ENCODE measurements at regions not wholly inside any gene's neighbourhood (a gene's known extent, or its start where the extent isn't known, plus 50 kb on each side); places are given as distances from the start of the nearest gene placed in this dataset.

- intact Hi-C loops (cut with micrococcal nuclease), result no loop called here
- ATAC-seq (no peak), DNase-seq (no peak)
Measured at GRCh38 chr3:103083848-103084631, 649.2 kb downstream of the ZPLD1 start.

GRCh38 chr3:103085465-103085864 is 650.6 kb downstream of the ZPLD1 start:
- DNase-seq (no peak), ATAC-seq (no peak)
- intact Hi-C loops (cut with micrococcal nuclease), result no loop called here

- no peak for ATAC-seq
- intact Hi-C loops (cut with micrococcal nuclease), result no loop called here
- DNase-seq, result no peak
Measured at GRCh38 chr3:103089758-103090157, 654.9 kb downstream of the ZPLD1 start.

GRCh38 chr3:103105206-103105605 is 670.4 kb downstream of the ZPLD1 start:
- intact Hi-C loops (cut with micrococcal nuclease), result no loop called here
- DNase-seq, result no peak
- no peak for ATAC-seq

DNA sequence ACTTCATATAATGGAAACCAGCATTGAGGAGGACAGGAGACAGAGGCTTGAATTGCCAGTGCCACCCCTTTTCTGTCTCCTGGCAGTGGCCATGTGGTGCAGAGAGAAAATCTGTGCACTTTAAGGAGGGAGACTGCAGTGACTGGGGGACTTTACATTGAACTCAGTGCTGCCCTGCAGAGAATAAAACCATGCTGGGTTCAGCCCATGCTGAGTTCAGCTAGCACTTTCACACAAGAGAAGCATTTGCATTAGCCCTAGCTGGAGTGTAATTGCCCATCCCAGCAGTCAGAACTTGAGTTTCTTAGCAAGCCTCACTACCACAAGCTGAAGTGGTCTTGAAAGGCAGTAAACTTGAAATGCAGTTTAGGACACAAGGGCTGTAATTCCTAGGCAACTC is 677.5 kb downstream of the ZPLD1 start:
- DNase-seq (no peak), ATAC-seq (no peak)
- intact Hi-C loops (cut with micrococcal nuclease), result no loop called here

GRCh38 chr3:103126115-103126514 is 691.3 kb downstream of the ZPLD1 start:
- ATAC-seq (no peak), DNase-seq (no peak)
- intact Hi-C loops (cut with micrococcal nuclease), result no loop called here

DNA sequence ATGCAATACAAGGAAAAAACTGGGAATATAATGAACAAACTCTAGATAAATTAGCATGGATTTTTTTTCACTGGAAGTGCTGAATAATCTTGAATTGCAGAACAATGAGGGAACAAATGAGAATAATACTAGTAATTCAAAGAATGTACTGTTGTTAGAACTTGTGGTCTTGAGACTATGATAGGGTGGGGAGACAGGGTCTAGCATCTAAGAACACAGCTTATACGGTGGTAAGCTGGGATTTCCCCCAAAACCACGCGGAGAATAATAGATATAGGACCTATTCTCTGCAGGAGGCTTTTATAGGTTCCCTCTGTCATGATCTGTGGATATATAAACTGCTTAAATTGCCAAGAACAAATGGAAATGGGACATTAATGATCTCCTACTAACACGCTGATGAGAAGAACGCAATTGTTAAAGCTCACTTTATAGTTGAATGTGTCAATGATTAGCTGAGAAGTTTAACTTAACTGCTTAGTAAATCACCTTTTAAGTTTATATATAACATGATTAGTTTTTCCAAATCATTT is 692.3 kb downstream of the ZPLD1 start:
- intact Hi-C loops (cut with micrococcal nuclease), result no loop called here
- DNase-seq, result no peak
- no peak for ATAC-seq

GRCh38 chr3:103127737-103128136 is 692.9 kb downstream of the ZPLD1 start:
- intact Hi-C loops (cut with micrococcal nuclease), result no loop called here
- no peak for DNase-seq
- no peak for ATAC-seq

- intact Hi-C loops (cut with micrococcal nuclease), result no loop called here
- ATAC-seq, result no peak
- DNase-seq, result no peak
Measured at GRCh38 chr3:103134023-103134724, 699.4 kb downstream of the ZPLD1 start.

DNA sequence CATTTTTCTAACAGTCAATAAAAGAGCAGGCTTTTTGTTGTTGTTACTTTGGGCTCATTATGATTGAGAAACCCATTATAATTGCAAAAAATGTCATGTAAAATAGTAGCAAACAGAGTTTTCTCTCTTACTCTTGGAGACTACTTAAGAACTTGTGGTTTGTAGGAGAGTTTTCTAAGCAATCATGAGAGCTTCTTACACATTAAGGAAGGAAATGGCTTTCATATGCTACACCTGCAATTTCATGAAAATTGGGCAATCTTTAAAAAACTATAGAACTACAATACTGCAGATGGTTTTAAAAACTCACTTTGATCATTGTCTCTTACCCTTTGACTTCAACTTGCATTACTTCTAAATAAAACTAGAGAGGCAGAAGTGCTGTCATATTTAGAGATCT is 701.8 kb downstream of the ZPLD1 start:
- intact Hi-C loops (cut with micrococcal nuclease), result no loop called here
- no peak for ATAC-seq

DNA sequence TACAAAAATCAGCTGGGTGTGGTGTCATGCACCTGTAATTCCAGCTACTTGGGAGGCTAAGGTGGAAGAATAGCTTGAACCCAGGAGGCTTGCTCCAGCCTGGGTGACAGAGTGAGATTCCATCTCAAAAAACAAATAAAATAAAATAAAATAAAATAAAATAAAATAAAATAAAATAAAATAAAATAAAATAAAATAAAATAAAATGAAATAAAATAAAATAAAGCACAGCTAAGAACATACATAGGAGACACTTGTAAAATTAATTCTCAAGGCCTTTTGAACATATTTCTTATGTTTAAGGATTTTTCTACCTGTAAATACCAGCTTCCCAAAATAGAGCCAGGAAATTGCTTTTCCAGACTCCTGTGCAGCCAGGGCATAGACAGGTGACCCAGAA is 703.0 kb downstream of the ZPLD1 start:
- DNase-seq (no peak), ATAC-seq (no peak)
- intact Hi-C loops (cut with micrococcal nuclease), result no loop called here

More for the DNA sequence above, 701.8 kb downstream of the ZPLD1 start:
- DNase-seq, result no peak

DNA sequence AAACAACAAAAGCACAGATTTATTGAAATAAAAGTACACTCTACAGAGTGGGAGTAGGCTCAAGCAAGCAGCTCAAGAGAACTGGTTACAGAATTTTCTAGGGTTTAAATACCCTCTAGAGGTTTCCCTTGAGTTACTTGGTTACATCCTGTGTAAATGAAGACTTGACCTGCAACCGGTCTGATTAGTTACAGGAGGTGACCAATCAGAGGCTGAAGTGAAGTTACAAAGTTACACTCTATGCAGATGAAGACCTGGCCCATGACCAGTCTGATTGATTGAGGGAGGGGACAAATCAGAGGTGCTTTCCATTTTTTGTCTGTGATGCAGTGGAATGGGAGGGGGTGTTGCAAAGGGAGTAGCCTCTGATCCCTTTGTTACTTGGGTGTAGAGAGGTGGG is 723.4 kb downstream of the ZPLD1 start:
- intact Hi-C loops (cut with micrococcal nuclease), result no loop called here
- no peak for ATAC-seq
- DNase-seq, result no peak

DNA sequence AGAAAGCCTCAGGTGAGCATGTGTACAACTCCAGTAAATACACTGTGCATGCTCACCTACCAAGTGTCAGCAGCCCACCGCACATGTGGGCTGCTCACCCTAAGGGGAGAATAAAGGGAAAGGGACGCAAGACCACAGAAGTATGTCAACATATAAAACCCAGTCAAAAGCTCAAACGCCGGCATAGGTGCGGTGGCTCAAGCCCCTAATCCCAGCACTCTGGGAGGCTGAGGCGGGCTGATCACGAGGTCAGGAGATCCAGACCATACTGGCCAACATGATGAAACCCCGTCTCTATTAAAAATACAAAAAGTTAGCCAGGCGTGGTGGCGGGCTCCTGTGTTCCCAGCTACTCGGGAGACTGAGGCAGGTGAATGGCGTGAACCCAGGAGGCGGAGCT is 732.1 kb downstream of the ZPLD1 start:
- no peak for ATAC-seq
- intact Hi-C loops (cut with micrococcal nuclease), result no loop called here
- DNase-seq, result no peak

- no peak for DNase-seq
- intact Hi-C loops (cut with micrococcal nuclease), result no loop called here
- ATAC-seq, result no peak
Measured at GRCh38 chr3:103167850-103168249, 733.0 kb downstream of the ZPLD1 start.

DNA sequence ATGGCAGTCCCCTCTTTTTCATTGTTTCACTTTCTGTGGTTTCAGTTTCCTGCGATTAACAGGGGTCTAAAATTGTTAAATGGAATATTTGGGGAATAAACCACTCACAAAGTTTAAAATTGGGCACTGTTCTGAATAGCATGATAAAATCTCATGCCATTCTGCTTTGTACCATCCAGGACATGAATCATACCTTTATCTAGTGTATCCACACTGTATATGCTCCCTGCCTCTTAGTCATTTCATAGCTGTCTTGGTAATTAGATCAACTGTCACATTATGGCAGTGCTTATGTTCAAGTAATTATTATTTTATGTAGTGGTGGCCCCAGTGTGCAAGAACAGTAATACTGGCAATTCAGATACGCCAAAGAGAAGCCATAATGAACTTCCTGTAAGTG is 734.5 kb downstream of the ZPLD1 start:
- intact Hi-C loops (cut with micrococcal nuclease), result no loop called here
- DNase-seq (no peak), ATAC-seq (no peak)

GRCh38 chr3:103170651-103171050 is 735.8 kb downstream of the ZPLD1 start:
- DNase-seq (no peak), ATAC-seq (no peak)
- intact Hi-C loops (cut with micrococcal nuclease), result no loop called here

DNA sequence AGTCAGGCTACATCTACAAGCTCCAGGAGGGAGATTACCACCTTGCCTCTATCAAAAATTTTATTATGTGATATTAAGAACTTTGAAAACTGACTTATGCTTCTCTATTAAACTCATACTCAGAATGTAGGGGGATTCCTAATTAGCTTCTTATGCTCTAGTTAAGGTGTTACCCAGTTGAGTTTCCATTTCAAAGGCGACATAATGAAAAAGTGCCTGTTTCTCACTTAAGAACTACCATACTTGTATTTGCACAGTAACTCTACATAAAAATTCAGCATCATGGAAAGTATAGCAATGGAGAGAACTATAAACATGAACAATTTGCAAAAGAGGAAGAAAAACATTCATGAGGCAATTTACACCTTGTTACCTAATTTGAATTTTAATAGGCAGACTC is 739.1 kb downstream of the ZPLD1 start:
- intact Hi-C loops (cut with micrococcal nuclease), result no loop called here
- no peak for ATAC-seq
- DNase-seq, result no peak

DNA sequence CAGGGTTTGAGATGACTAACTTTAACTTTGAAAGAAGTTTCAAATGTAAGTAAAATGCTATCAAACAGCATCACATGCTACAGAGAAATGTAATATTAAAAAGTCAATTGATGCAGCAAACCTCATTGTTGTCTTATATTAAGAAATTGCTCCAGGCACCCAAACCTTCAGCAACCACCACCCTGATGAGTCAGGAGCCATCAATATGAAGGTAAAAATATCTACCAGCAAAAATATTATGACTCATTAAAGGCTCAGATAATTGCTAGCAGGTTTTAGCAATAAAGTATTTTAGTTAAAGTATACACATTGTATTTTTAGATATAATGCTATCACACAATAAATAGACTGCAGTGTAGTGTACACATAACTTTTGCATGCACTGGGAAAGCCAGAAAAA is 746.3 kb downstream of the ZPLD1 start:
- DNase-seq (no peak), ATAC-seq (no peak)
- intact Hi-C loops (cut with micrococcal nuclease), result no loop called here

- intact Hi-C loops (cut with micrococcal nuclease), result no loop called here
- ATAC-seq (no peak), DNase-seq (no peak)
Measured at GRCh38 chr3:103184772-103185171, 750.0 kb downstream of the ZPLD1 start.

- DNase-seq (no peak), ATAC-seq (no peak)
- intact Hi-C loops (cut with micrococcal nuclease), result no loop called here
Measured at GRCh38 chr3:103189941-103190340, 755.1 kb downstream of the ZPLD1 start.

GRCh38 chr3:103195216-103195615 is 760.4 kb downstream of the ZPLD1 start:
- ATAC-seq (no peak), DNase-seq (no peak)
- intact Hi-C loops (cut with micrococcal nuclease), result no loop called here

Measured in left ventricle myocardium superior (tissue), 1 donor.